GM23338 (cell line): ENCODE measurements at regions not wholly inside any gene's neighbourhood (a gene's known extent, or its start where the extent isn't known, plus 50 kb on each side); places are given as distances from the start of the nearest gene placed in this dataset.

Experiments
- ATAC-seq: fragments of 200-7000 bp; cut with Tn5 transposase; 3 replicates; pipeline ENCODE4 v1.9.1; 2020
- DNase-seq: peaks from one replicate; pipeline ENCODE4 v3.0.0-alpha.2; 2015; ENCODE audit warnings: low spot score
- H2AFZ ChIP-seq: fragments of 200-600 bp; sonication (generic); 2 replicates; pipeline ENCODE4 v1.8.0; 2016; ENCODE audit warnings: antibody characterized with exemption, mild to moderate bottlenecking, moderate library complexity
- H3F3A ChIP-seq: fragments of 200-600 bp; sonication (generic); replicated peaks from 2 replicates; pipeline ENCODE4 v1.8.0; 2017; ENCODE audit warnings: antibody characterized with exemption, mixed run types, low read depth
- H3K27ac ChIP-seq: fragments of 200-600 bp; sonication (generic); 2 replicates; pipeline ENCODE4 v1.6.1; 2016; ENCODE audit warnings: low read depth
- H3K27me3 ChIP-seq: fragments of 200-600 bp; sonication (generic); 2 replicates; pipeline ENCODE4 v1.8.0; 2016; ENCODE audit warnings: mild to moderate bottlenecking, mixed run types, moderate library complexity; ENCODE audit not compliant: insufficient read depth
- H3K36me3 ChIP-seq: fragments of 200-600 bp; sonication (generic); 2 replicates; pipeline ENCODE4 v1.8.0; 2016; ENCODE audit warnings: mild to moderate bottlenecking; ENCODE audit not compliant: insufficient read depth
- H3K4me1 ChIP-seq: fragments of 200-600 bp; sonication (generic); 2 replicates; pipeline ENCODE4 v1.8.0; 2016; ENCODE audit warnings: mild to moderate bottlenecking, moderate library complexity; ENCODE audit not compliant: insufficient read depth
- H3K4me2 ChIP-seq: fragments of 200-600 bp; sonication (generic); 2 replicates; pipeline ENCODE4 v1.7.1; 2017; ENCODE audit warnings: mixed run types
- H3K4me3 ChIP-seq: fragments of 200-600 bp; sonication (generic); 2 replicates; pipeline ENCODE4 v1.6.1; 2016; ENCODE audit warnings: mixed run types
- H3K79me2 ChIP-seq: fragments of 200-600 bp; sonication (generic); replicated peaks from 2 replicates; pipeline ENCODE4 v1.8.0; 2017; ENCODE audit warnings: mild to moderate bottlenecking; ENCODE audit not compliant: insufficient read depth
- H3K9me2 ChIP-seq: fragments of 200-600 bp; sonication (generic); 2 replicates; pipeline ENCODE4 v1.8.0; 2017; ENCODE audit not compliant: insufficient read depth
- H4K20me1 ChIP-seq: fragments of 200-600 bp; sonication (generic); replicated peaks from 2 replicates; pipeline ENCODE4 v1.8.0; 2017; ENCODE audit warnings: mild to moderate bottlenecking; ENCODE audit not compliant: insufficient read depth
- H3K27ac Mint-ChIP-seq: 2 replicates; pipeline ENCODE4 v1.8.0; 2020; ENCODE audit warnings: inconsistent platforms, mild to moderate bottlenecking, moderate library complexity, mixed read lengths
- H3K27me3 Mint-ChIP-seq: 3 replicates; pipeline ENCODE4 v1.8.0; 2022; ENCODE audit warnings: low read depth, mild to moderate bottlenecking, moderate library complexity, mixed read lengths, inconsistent platforms; ENCODE audit not compliant: insufficient read depth, poor library complexity
- H3K36me3 Mint-ChIP-seq: 3 replicates; pipeline ENCODE4 v1.8.0; 2021; ENCODE audit warnings: low read depth, mild to moderate bottlenecking, inconsistent platforms, moderate library complexity, mixed read lengths
- H3K4me1 Mint-ChIP-seq: 3 replicates; pipeline ENCODE4 v1.8.0; 2020; ENCODE audit warnings: mild to moderate bottlenecking, inconsistent platforms, mixed read lengths
- H3K4me3 Mint-ChIP-seq: 3 replicates; pipeline ENCODE4 v1.8.0; 2021; ENCODE audit warnings: moderate library complexity, mild to moderate bottlenecking, inconsistent platforms, mixed read lengths
- H3K9me3 Mint-ChIP-seq: 3 replicates; pipeline ENCODE4 v1.8.0; 2020; ENCODE audit warnings: moderate library complexity, mild to moderate bottlenecking, inconsistent platforms, mixed read lengths
- CREB1 ChIP-seq: fragments of 250-450 bp; sonication (Bioruptor Pico); IDR thresholded peaks from 2 replicates; pipeline ENCODE4 v1.5.0; 2020; ENCODE audit warnings: low read depth, mild to moderate bottlenecking, moderate library complexity
- CTCF ChIP-seq, 2 experiments: fragments of 200-600 bp in 1 of 2; sonication (generic) in 1 of 2; conservative IDR thresholded peaks; 2 replicates each; pipeline versions ENCODE4 v1.5.1 to v1.6.1; 2016 to 2017; ENCODE audit warnings: antibody characterized with exemption in 2 of 2, low read depth in 2 of 2, mild to moderate bottlenecking in 2 of 2, moderate library complexity in 1 of 2
- ETS1 ChIP-seq: IDR thresholded peaks from 2 replicates; pipeline ENCODE4 v1.6.1; 2016; ENCODE audit warnings: antibody characterized with exemption
- EZH2phosphoT487 ChIP-seq: fragments of 200-600 bp; sonication (generic); IDR thresholded peaks from one replicate; pipeline ENCODE4 v1.8.1; 2018; ENCODE audit warnings: antibody characterized with exemption; ENCODE audit not compliant: unreplicated experiment
- JUNB ChIP-seq: IDR thresholded peaks from one replicate; pipeline ENCODE4 v1.6.1; 2016; ENCODE audit warnings: antibody characterized with exemption; ENCODE audit not compliant: unreplicated experiment
- POLR2AphosphoS5 ChIP-seq: IDR thresholded peaks from 2 replicates; pipeline ENCODE4 v1.6.1; 2016; ENCODE audit warnings: antibody characterized with exemption, low read depth
- STAT1 ChIP-seq: IDR thresholded peaks from one replicate; pipeline ENCODE4 v1.6.1; 2016; ENCODE audit warnings: antibody characterized with exemption; ENCODE audit not compliant: unreplicated experiment
- ZNF114 ChIP-seq: fragments of 250-450 bp; sonication (Bioruptor Pico); IDR thresholded peaks from 2 replicates; pipeline ENCODE4 v1.5.0; 2020; ENCODE audit warnings: mild to moderate bottlenecking, moderate library complexity
- TF ChIP-seq, protein P1 (sequence below): fragments of 250-450 bp; sonication (Bioruptor Pico); IDR thresholded peaks from 2 replicates; pipeline ENCODE4 v1.5.0; 2020; ENCODE audit warnings: mild to moderate bottlenecking, moderate library complexity

- no peaks in the 10 kb centered on the region for H3K9me2 ChIP-seq
- H3K36me3 ChIP-seq: no peaks in the 10 kb centered on the region
- Mint-ChIP-seq H3K36me3 (no peaks in the 10 kb centered on the region), H3K27ac (no peak overlapping the region; the same call in 1 of the 2 replicates), H3K4me1 (peaks cover 5% of the 10 kb centered on the region; the same call in 2 of the 3 replicates), H3K4me3 (no peak overlapping the region), H3K27me3 (no peaks in the 10 kb centered on the region), H3K9me3 (no peaks in the 10 kb centered on the region)
- no peak overlapping the region for H2AFZ ChIP-seq
- H3K27ac ChIP-seq: no peak overlapping the region
- H3F3A ChIP-seq: no peaks in the 10 kb centered on the region
- ATAC-seq (no peak), DNase-seq (no peak)
- H3K4me3 ChIP-seq: no peak overlapping the region
- H3K4me1 ChIP-seq: no peaks in the 10 kb centered on the region
- H3K27me3 ChIP-seq: no peaks in the 10 kb centered on the region
- no peak overlapping the region for H3K4me2 ChIP-seq
- H4K20me1 ChIP-seq: no peaks in the 10 kb centered on the region
- TF ChIP-seq CTCF (conservative IDR thresholded peaks at IDR 0.05; ENCODE audit: low read depth in 2 of 2) (no peak), EZH2phosphoT487 (no peak), ZNF114 (CRISPR knock-in tag) (no peak), CREB1 (CRISPR knock-in tag) (no peak), ETS1 (no peak), STAT1 (no peak), JUNB (no peak), POLR2AphosphoS5 (no peak)
- TF ChIP-seq, protein P1, sequence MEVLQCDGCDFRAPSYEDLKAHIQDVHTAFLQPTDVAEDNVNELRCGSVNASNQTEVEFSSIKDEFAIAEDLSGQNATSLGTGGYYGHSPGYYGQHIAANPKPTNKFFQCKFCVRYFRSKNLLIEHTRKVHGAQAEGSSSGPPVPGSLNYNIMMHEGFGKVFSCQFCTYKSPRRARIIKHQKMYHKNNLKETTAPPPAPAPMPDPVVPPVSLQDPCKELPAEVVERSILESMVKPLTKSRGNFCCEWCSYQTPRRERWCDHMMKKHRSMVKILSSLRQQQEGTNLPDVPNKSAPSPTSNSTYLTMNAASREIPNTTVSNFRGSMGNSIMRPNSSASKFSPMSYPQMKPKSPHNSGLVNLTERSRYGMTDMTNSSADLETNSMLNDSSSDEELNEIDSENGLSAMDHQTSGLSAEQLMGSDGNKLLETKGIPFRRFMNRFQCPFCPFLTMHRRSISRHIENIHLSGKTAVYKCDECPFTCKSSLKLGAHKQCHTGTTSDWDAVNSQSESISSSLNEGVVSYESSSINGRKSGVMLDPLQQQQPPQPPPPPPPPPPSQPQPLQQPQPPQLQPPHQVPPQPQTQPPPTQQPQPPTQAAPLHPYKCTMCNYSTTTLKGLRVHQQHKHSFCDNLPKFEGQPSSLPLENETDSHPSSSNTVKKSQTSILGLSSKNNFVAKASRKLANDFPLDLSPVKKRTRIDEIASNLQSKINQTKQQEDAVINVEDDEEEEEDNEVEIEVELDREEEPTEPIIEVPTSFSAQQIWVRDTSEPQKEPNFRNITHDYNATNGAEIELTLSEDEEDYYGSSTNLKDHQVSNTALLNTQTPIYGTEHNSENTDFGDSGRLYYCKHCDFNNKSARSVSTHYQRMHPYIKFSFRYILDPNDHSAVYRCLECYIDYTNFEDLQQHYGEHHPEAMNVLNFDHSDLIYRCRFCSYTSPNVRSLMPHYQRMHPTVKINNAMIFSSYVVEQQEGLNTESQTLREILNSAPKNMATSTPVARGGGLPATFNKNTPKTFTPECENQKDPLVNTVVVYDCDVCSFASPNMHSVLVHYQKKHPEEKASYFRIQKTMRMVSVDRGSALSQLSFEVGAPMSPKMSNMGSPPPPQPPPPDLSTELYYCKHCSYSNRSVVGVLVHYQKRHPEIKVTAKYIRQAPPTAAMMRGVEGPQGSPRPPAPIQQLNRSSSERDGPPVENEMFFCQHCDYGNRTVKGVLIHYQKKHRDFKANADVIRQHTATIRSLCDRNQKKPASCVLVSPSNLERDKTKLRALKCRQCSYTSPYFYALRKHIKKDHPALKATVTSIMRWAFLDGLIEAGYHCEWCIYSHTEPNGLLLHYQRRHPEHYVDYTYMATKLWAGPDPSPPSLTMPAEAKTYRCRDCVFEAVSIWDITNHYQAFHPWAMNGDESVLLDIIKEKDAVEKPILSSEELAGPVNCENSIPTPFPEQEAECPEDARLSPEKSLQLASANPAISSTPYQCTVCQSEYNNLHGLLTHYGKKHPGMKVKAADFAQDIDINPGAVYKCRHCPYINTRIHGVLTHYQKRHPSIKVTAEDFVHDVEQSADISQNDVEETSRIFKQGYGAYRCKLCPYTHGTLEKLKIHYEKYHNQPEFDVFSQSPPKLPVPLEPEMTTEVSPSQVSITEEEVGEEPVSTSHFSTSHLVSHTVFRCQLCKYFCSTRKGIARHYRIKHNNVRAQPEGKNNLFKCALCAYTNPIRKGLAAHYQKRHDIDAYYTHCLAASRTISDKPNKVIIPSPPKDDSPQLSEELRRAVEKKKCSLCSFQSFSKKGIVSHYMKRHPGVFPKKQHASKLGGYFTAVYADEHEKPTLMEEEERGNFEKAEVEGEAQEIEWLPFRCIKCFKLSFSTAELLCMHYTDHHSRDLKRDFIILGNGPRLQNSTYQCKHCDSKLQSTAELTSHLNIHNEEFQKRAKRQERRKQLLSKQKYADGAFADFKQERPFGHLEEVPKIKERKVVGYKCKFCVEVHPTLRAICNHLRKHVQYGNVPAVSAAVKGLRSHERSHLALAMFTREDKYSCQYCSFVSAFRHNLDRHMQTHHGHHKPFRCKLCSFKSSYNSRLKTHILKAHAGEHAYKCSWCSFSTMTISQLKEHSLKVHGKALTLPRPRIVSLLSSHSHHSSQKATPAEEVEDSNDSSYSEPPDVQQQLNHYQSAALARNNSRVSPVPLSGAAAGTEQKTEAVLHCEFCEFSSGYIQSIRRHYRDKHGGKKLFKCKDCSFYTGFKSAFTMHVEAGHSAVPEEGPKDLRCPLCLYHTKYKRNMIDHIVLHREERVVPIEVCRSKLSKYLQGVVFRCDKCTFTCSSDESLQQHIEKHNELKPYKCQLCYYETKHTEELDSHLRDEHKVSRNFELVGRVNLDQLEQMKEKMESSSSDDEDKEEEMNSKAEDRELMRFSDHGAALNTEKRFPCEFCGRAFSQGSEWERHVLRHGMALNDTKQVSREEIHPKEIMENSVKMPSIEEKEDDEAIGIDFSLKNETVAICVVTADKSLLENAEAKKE (CRISPR knock-in tag): no peak
- no peaks in the 10 kb centered on the region for H3K79me2 ChIP-seq
These were observed 244.4 kb upstream of the TLE3 start for GRCh38 chr15:70342141-70342540.
